H1 (cell line): ENCODE measurements at regions not wholly inside any gene's neighbourhood (a gene's known extent, or its start where the extent isn't known, plus 50 kb on each side); places are given as distances from the start of the nearest gene placed in this dataset.

Source experiments
- CTCF ChIA-PET: fragments of 300-600 bp; sonication (Branson Sonifier 250); formaldehyde crosslinking; loops from one replicate; lab custom pipeline; 2021; ENCODE audit not compliant: partially characterized antibody; lab: Charles Lee
- POLR2A ChIA-PET: fragments of 300-600 bp; sonication (Branson Sonifier 250); formaldehyde crosslinking; loops from one replicate; lab custom pipeline; 2021; ENCODE audit warnings: inconsistent platforms; ENCODE audit not compliant: partially characterized antibody; lab: Charles Lee
- DNase-seq, 2 experiments: peaks; one replicate each; pipeline versions ENCODE4 v3.0.0 to v3.0.0-alpha.2; 2010 to 2022; ENCODE audit warnings: low spot score in 2 of 2, low read depth in 1 of 2, mixed read lengths in 1 of 2
- FAIRE-seq: peaks from 2 replicates; lab custom pipeline; 2011; peaks lifted over from hg19 to GRCh38; lab: Jason Lieb, UNC
- H2AFZ ChIP-seq: 2 replicates; pipeline ENCODE4 v1.8.1; 2012; ENCODE audit warnings: low read length, inconsistent platforms
- H2AK5ac ChIP-seq: 2 replicates; pipeline ENCODE4 v1.6.1; 2013; ENCODE audit warnings: low read depth, low read length
- H2BK120ac ChIP-seq: replicated peaks from 2 replicates; pipeline ENCODE3; 2013; ENCODE audit warnings: low read depth, low read length, inconsistent platforms
- H2BK12ac ChIP-seq: 2 replicates; pipeline ENCODE4 v1.6.1; 2013; ENCODE audit warnings: low read depth, low read length
- H2BK15ac ChIP-seq: 2 replicates; pipeline ENCODE4 v1.6.1; 2013; ENCODE audit warnings: low read length
- H2BK20ac ChIP-seq: 2 replicates; pipeline ENCODE4 v1.6.1; 2013; ENCODE audit warnings: low read length
- H2BK5ac ChIP-seq: 2 replicates; pipeline ENCODE4 v1.6.1; 2013; ENCODE audit warnings: low read depth, low read length
- H3K14ac ChIP-seq: 2 replicates; pipeline ENCODE4 v1.6.1; 2013; ENCODE audit warnings: inconsistent platforms; ENCODE audit not compliant: insufficient read length
- H3K18ac ChIP-seq: 2 replicates; pipeline ENCODE4 v1.6.1; 2013; ENCODE audit warnings: low read length; ENCODE audit errors: extremely low read depth
- H3K23ac ChIP-seq: 2 replicates; pipeline ENCODE4 v1.6.1; 2013; ENCODE audit warnings: inconsistent platforms; ENCODE audit not compliant: insufficient read length
- H3K23me2 ChIP-seq: 2 replicates; pipeline ENCODE4 v1.6.1; 2013; ENCODE audit warnings: low read depth, low read length
- H3K27ac ChIP-seq: 2 replicates; pipeline ENCODE4 v1.6.1; 2011; ENCODE audit warnings: low read depth, low read length, inconsistent platforms
- H3K27me3 ChIP-seq, 4 experiments: replicated peaks in 1 of 4; 1 replicate in 1 of 4; 2 replicates in 3 of 4; pipeline versions ENCODE4 v1.6.1 to v1.8.1; 2011 to 2013; ENCODE audit warnings: low read length in 3 of 4, mild to moderate bottlenecking in 3 of 4, inconsistent platforms in 2 of 4, mixed read lengths in 2 of 4, moderate library complexity in 1 of 4; ENCODE audit not compliant: control insufficient read depth in 3 of 4, insufficient read depth in 3 of 4; ENCODE audit errors: extremely low read depth in 1 of 4
- H3K36me3 ChIP-seq, 4 experiments: 2 replicates each; pipeline versions ENCODE4 v1.6.1 to v1.8.1; 2011 to 2013; ENCODE audit warnings: mild to moderate bottlenecking in 4 of 4, low read length in 3 of 4, moderate library complexity in 2 of 4, control low read depth in 1 of 4, inconsistent platforms in 1 of 4; ENCODE audit not compliant: insufficient read depth in 4 of 4, control insufficient read depth in 2 of 4
- H3K4ac ChIP-seq: replicated peaks from 2 replicates; pipeline ENCODE3; 2013; ENCODE audit warnings: low read length, low read depth, mixed read lengths, inconsistent platforms; ENCODE audit not compliant: insufficient read length
- H3K4me1 ChIP-seq, 4 experiments: replicated peaks in 1 of 4; 1 replicate in 1 of 4; 2 replicates in 3 of 4; pipeline versions ENCODE4 v1.6.1 to v1.8.1; 2011 to 2013; ENCODE audit warnings: low read length in 3 of 4, inconsistent platforms in 2 of 4, mixed read lengths in 1 of 4; ENCODE audit not compliant: insufficient read depth in 4 of 4, control insufficient read depth in 3 of 4
- H3K4me2 ChIP-seq, 2 experiments: 2 replicates each; pipeline versions ENCODE4 v1.6.1 to v1.8.1; 2011 to 2013; ENCODE audit warnings: low read depth in 2 of 2, low read length in 2 of 2, control low read depth in 1 of 2, inconsistent platforms in 1 of 2, mild to moderate bottlenecking in 1 of 2; ENCODE audit not compliant: insufficient read depth in 1 of 2
- H3K4me3 ChIP-seq, 4 experiments: fragments of 200-600, 300-600 bp in 1 of 4; sonication (generic), shearing (Covaris generic), sonication (Bioruptor Twin) in 1 of 4; 2 replicates each; pipeline versions ENCODE4 v1.5.1 to v1.8.1; 2011 to 2016; ENCODE audit warnings: low read length in 4 of 4, low read depth in 3 of 4, control low read depth in 2 of 4, inconsistent platforms in 2 of 4, mild to moderate bottlenecking in 2 of 4, mixed read lengths in 1 of 4, moderate library complexity in 1 of 4; ENCODE audit not compliant: insufficient read depth in 2 of 4; ENCODE audit errors: extremely low read depth in 1 of 4
- H3K56ac ChIP-seq: replicated peaks from 2 replicates; pipeline ENCODE3; 2013; ENCODE audit warnings: low read depth, mild to moderate bottlenecking, mixed read lengths, low read length, inconsistent platforms; ENCODE audit not compliant: insufficient read length
- H3K79me1 ChIP-seq: 2 replicates; pipeline ENCODE4 v1.6.1; 2013; ENCODE audit warnings: low read depth, low read length, control low read depth
- H3K79me2 ChIP-seq, 2 experiments: 2 replicates each; pipeline versions ENCODE4 v1.6.1 to v1.8.1; 2012 to 2013; ENCODE audit warnings: low read length in 2 of 2, mild to moderate bottlenecking in 2 of 2, inconsistent platforms in 1 of 2; ENCODE audit not compliant: insufficient read depth in 2 of 2, control insufficient read depth in 1 of 2
- H3K9ac ChIP-seq, 4 experiments: replicated peaks in 1 of 4; 1 replicate in 1 of 4; 2 replicates in 3 of 4; pipeline versions ENCODE4 v1.6.1 to v1.8.1; 2011 to 2013; ENCODE audit warnings: low read depth in 3 of 4, low read length in 3 of 4, control low read depth in 2 of 4, mild to moderate bottlenecking in 2 of 4, moderate library complexity in 2 of 4, inconsistent platforms in 1 of 4; ENCODE audit errors: extremely low read depth in 1 of 4
- H3K9me3 ChIP-seq, 2 experiments: 2 replicates each; pipeline versions ENCODE4 v1.6.1 to v1.8.1; 2012 to 2013; ENCODE audit warnings: mild to moderate bottlenecking in 2 of 2, moderate library complexity in 2 of 2, control low read depth in 1 of 2, inconsistent platforms in 1 of 2, low read depth in 1 of 2, low read length in 1 of 2, mixed read lengths in 1 of 2; ENCODE audit not compliant: insufficient read depth in 2 of 2
- H4K20me1 ChIP-seq, 2 experiments: replicated peaks in 1 of 2; 2 replicates each; pipeline versions ENCODE3 to v1.8.1; 2011 to 2013; ENCODE audit warnings: inconsistent platforms in 2 of 2, low read length in 2 of 2, mild to moderate bottlenecking in 1 of 2; ENCODE audit not compliant: insufficient read depth in 2 of 2, control insufficient read depth in 1 of 2
- H4K5ac ChIP-seq: 2 replicates; pipeline ENCODE4 v1.6.1; 2013; ENCODE audit warnings: low read length, low read depth, mixed read lengths, inconsistent platforms; ENCODE audit not compliant: insufficient read length
- H4K8ac ChIP-seq: 2 replicates; pipeline ENCODE4 v1.8.0; 2013; ENCODE audit warnings: mild to moderate bottlenecking, moderate library complexity, low read length, inconsistent platforms; ENCODE audit not compliant: insufficient read depth; ENCODE audit errors: extremely low read depth
- H4K91ac ChIP-seq: replicated peaks from 2 replicates; pipeline ENCODE3; 2013; ENCODE audit warnings: low read length, mixed read lengths, inconsistent platforms; ENCODE audit not compliant: insufficient read length
- CEBPB ChIP-seq: IDR thresholded peaks from 2 replicates; pipeline ENCODE4 v1.6.1; 2012; ENCODE audit warnings: low read depth, low read length
- CTBP2 ChIP-seq: IDR thresholded peaks from 2 replicates; pipeline ENCODE4 v1.7.0; 2011; ENCODE audit warnings: borderline replicate concordance, mild to moderate bottlenecking, moderate library complexity, mixed read lengths, low read length; ENCODE audit not compliant: insufficient read depth, insufficient read length
- CTCF ChIP-seq, 3 experiments: IDR thresholded peaks; 1 replicate in 2 of 3; 2 replicates in 1 of 3; pipeline versions ENCODE4 v1.5.1 to v1.6.1; 2011; ENCODE audit warnings: low read length in 3 of 3, mild to moderate bottlenecking in 3 of 3, inconsistent platforms in 2 of 3, low read depth in 1 of 3, moderate library complexity in 1 of 3; ENCODE audit not compliant: insufficient read depth in 1 of 3; ENCODE audit errors: control extremely low read depth in 1 of 3
- KDM1A ChIP-seq: fragments of 200-600, 300-600 bp; sonication (generic); IDR thresholded peaks from 2 replicates; pipeline ENCODE4 v1.7.1; 2016; ENCODE audit warnings: mild to moderate bottlenecking, low read length, borderline replicate concordance
- NANOG ChIP-seq: IDR thresholded peaks from 2 replicates; pipeline ENCODE4 v1.6.1; 2011; ENCODE audit warnings: low read length, low read depth, mild to moderate bottlenecking, inconsistent platforms; ENCODE audit not compliant: insufficient read depth, poor library complexity, severe bottlenecking
- PHF8 ChIP-seq: fragments of 200-600 bp; sonication (generic); conservative IDR thresholded peaks from 2 replicates; pipeline ENCODE4 v1.7.1; 2012; ENCODE audit warnings: low read depth, mild to moderate bottlenecking, inconsistent platforms, low read length, moderate library complexity
- RXRA ChIP-seq: IDR thresholded peaks from 2 replicates; pipeline ENCODE4 v1.6.1; 2011; ENCODE audit warnings: low read depth, mild to moderate bottlenecking, low read length, moderate library complexity; ENCODE audit not compliant: insufficient read depth
- SP1 ChIP-seq: IDR thresholded peaks from 2 replicates; pipeline ENCODE4 v1.6.1; 2011; ENCODE audit warnings: low read depth, low read length
- TAF1 ChIP-seq: IDR thresholded peaks from 2 replicates; pipeline ENCODE4 v1.6.1; 2011; ENCODE audit warnings: mild to moderate bottlenecking, low read depth, low read length

GRCh38 chr1:182297335-182297734 is 94.3 kb downstream of the GLUL start:
- no peak overlapping the region for H4K8ac ChIP-seq
- no peak overlapping the region for H3K27ac ChIP-seq
- H3K23ac ChIP-seq: no peak overlapping the region
- H2BK120ac ChIP-seq: no peak overlapping the region
- H3K79me1 ChIP-seq: no peaks in the 10 kb centered on the region
- no peak overlapping the region for H3K9ac ChIP-seq
- no peak for DNase-seq
- H3K56ac ChIP-seq: no peak overlapping the region
- no peak for FAIRE-seq
- H4K91ac ChIP-seq: no peak overlapping the region
- H2BK12ac ChIP-seq: no peak overlapping the region; the same call in 1 of the 2 replicates
- no peak overlapping the region for H3K4ac ChIP-seq
- no peak for TF ChIP-seq SP1
- no peak for TF ChIP-seq CTCF (IDR thresholded peaks at IDR 0.05; ENCODE audit: control extremely low read depth in 1 of 3, insufficient read depth in 1 of 3, low read depth in 1 of 3, low read length in 3 of 3)
- no peak for TF ChIP-seq CEBPB
- TF ChIP-seq NANOG: no peak
- no peak for TF ChIP-seq CTBP2
- no peak for TF ChIP-seq PHF8
- TF ChIP-seq TAF1: no peak
- TF ChIP-seq KDM1A: no peak
- TF ChIP-seq RXRA: no peak
- no peak overlapping the region for H3K18ac ChIP-seq
- no peak overlapping the region for H4K5ac ChIP-seq
- H2AFZ ChIP-seq: no peak overlapping the region
- H3K9me3 ChIP-seq: no peaks in the 10 kb centered on the region
- H2AK5ac ChIP-seq: no peak overlapping the region
- H3K14ac ChIP-seq: no peak overlapping the region
- H2BK20ac ChIP-seq: no peak overlapping the region; the same call in 1 of the 2 replicates
- H2BK5ac ChIP-seq: no peak overlapping the region
- CTCF ChIA-PET: interaction anchor here (1.0 to 1.3 kb wide), 2 partner anchors 154 to 216 kb away, joined by 4 read pairs; no protein-coding TSS in a partner anchor
- no peak overlapping the region for H2BK15ac ChIP-seq
- no peaks in the 10 kb centered on the region for H3K36me3 ChIP-seq
- H3K79me2 ChIP-seq: no peaks in the 10 kb centered on the region
- peaks cover 0 to 3% (median 0%) of the 10 kb centered on the region in 4 experiments; a peak in 3 of 7 replicates for H3K4me1 ChIP-seq
- no peaks in the 10 kb centered on the region for H3K23me2 ChIP-seq
- POLR2A ChIA-PET: no interaction called here
- no peaks in the 10 kb centered on the region for H3K27me3 ChIP-seq
- H4K20me1 ChIP-seq: no peaks in the 10 kb centered on the region
- no peak overlapping the region for H3K4me2 ChIP-seq
- H3K4me3 ChIP-seq: no peak overlapping the region
